ENCODE measurements at regions not wholly inside any gene's neighbourhood (a gene's known extent, or its start where the extent isn't known, plus 50 kb on each side); places are given as distances from the start of the nearest gene placed in this dataset.
"Not testable (repeated sequence)": the region's sequence is repeated elsewhere in the genome, so short reads cannot be mapped to it uniquely, and the experiment has no call there.

DNA sequence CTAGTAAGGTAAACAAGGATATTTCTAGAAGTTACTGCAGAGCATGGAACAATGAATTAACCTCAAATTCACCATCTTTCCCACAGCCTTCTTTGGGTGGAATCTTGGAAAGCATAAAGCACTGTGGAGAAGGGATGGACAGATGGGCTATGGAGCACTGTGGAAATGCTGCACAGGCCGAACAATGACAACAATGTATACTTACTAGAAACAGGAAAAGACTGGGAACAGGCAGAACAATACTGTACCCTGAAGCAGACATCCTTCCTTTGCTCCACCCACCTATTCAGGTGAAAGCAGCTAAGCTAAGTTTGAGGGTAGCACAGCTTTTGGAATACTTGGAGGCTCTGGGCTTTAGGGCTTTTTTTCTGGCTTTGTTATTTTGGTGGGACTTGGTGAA is 250.6 kb upstream of the KLF8 start:
- no peak for DNase-seq

- DNase-seq: no peak
These were observed 235.5 kb upstream of the KLF8 start for GRCh38 chrX:55996649-55997048.

DNA sequence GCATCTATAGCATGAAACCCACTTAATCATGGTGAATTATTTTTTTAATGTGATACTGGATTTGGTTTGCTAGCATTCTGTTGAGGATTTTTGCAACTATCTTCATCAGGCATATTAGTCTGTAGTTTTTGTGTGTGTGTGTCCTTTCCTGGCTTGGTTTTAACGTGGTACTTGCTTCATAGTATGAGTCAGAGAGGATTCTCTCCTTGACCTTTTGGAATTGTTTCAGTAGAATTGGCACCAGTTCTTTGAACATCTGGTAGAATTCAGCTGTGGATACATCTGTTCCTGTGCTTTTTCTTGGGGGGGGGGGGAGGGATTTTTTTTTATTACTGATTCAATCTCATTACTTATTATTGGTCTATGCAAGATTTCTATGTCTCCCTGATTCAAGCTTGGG is 232.0 kb upstream of the KLF8 start:
- DNase-seq: no peak

DNA sequence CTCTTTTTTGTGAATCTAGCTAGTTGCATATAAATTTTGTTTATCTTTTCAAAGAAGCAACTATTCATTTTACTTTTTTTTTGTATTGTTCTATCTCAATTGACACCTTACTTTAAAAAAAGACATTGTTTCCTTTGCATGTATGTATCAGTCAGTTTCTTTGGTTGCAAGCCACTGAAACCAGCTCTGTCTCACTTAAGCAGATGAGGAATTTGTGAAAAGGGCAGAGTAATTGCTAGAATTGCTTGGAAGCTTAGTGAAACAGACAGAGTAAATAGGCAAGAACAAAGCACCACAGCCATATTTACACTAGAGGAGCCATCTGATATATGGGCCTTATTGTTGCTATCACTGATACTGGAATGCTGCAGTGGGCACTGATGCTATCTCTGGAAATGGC is 231.4 kb upstream of the KLF8 start:
- DNase-seq: no peak

- peak; percentile 15 for DNase-seq
These were observed 206.1 kb upstream of the KLF8 start for GRCh38 chrX:56025872-56026571.

GRCh38 chrX:56026815-56027214 is 205.3 kb upstream of the KLF8 start:
- peak; percentile 85 for DNase-seq

GRCh38 chrX:56029188-56029587 is 203.0 kb upstream of the KLF8 start:
- DNase-seq: no peak

GRCh38 chrX:56029691-56030090 is 202.5 kb upstream of the KLF8 start:
- no peak for DNase-seq

DNA sequence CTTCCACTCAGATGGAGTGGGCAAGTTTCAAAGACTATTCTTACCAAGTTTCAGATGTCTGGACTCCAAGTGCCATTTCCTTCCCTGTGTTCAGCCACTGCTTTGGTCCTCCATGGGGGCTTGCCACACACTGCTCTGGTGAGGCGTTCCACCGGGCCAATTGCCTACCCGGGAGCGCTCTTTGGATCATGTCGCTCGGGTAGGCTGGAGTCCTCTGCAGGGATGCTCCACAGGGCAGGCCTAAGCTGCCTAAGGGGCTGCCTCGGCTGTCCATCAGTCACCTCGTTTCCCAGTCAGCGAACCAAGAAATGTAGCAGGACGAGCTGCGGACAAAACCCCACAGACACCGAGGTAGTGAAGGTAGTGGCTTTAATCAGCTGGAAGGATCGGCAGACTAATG is 200.7 kb upstream of the KLF8 start:
- no peak for DNase-seq

GRCh38 chrX:56033495-56034180 is 198.5 kb upstream of the KLF8 start:
- DNase-seq: no peak

GRCh38 chrX:56052673-56053330 is 179.4 kb upstream of the KLF8 start:
- not testable (repeated sequence) for DNase-seq

DNA sequence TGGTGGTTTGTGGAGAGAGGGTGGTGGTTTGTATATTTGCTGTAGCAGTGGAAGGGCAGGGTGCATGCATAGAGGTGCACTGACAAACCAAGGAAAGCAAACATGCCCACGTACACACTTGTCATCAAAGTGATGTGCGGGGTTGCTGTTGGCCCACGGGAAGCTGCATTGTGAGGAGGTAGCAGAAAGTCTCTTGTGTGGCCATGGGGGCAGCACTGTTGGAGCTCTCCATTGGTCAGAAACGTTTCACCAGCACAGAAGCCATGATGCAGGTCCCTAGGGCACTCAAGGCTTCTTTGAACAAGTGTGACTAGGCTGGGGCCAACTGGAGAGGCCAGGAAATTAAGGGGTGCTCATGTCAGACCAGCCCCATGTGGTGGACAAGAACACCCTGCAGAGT is 174.8 kb upstream of the KLF8 start:
- no peak for DNase-seq

DNA sequence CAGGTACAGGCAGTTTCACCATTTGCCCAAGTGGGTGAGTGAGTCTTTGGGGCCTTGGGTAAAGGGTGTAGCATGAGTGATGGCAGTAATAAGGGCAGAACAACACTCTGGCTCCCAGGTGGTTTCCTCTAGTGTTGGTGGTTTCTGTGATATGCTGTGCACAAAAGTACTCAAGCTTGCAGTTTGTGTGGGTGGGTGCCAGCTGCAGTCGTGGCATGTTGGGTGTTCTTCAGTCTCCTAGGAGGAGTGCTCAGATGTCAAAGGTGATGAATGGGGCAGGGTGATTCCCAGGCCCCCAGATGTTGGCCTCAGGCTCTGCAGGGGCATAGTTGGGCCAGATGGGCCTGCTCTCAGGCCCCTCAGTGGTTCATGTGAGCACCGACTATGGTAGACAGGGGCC is 166.1 kb upstream of the KLF8 start:
- DNase-seq: no peak

- DNase-seq: no peak
These were observed 163.8 kb upstream of the KLF8 start for GRCh38 chrX:56068274-56068758.

DNA sequence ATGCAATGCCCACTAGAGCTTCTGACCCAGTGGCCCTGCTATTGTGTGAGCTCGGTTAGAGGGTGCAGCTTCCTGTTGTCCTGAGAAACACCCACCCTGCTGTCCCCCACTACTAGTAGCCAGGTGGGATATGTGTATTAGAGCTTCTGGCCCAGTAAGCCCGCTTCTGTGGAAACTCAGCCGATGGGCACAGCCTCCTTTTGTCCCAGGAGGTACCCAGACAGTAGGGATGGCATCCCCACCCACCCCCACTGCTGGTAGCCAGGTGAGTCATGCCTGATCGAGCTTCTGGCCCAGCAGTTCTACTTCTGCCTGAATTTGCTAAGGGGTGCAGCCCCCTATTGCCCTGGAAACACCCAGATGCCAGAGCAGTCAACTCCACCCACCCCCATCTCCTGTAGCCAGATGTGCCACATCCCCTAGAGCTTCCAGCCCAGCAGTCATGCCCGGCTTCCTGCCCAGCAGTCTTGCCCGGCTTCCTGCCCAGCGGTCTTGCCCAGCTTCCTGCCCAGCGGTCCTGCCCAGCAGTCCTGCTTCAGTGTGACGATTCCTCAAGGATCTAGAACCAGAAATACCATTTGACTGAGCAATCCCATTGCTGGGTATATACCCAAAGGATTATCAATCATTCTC is 162.7 kb upstream of the KLF8 start:
- no peak for DNase-seq

DNA sequence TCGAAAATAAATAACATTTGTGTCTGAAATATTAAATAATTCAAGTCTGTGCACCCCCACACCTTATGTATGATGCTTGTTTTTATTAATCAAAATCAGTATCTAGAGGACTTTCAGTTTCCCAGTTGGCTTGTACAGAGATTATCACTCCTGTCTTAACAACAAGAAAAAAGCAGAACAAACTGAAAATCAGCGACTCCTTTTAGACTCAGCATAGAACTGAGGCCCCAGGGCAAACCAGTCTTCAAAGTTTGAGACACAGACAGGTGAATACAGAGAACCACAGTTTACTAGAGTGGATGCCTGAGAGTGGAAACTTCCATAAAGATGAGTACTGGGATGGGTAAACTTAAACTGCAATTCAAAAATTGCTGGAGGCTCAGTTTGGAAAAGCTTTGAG is 142.8 kb upstream of the KLF8 start:
- no peak for DNase-seq

GRCh38 chrX:56099271-56099670 is 132.9 kb upstream of the KLF8 start:
- DNase-seq: no peak

DNA sequence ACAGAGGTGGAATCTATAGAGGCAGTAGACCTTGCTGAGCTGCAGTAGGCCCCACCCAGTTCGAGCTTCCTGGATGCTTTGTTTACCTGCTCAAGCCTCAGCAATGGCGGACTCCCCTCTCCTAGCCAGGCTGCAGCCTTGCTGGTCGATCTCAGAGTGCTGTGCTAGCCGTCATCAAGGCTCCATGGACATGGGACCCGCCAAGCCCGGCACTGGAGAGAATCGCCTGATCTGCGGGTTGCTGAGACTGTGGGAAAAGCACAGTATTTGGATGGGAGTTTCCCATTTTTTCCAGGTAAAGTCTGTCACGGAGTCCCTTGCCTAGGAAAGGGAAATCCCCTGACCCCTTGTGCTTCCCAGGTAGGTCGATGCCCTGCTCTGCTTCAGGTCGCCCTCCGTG is 124.8 kb upstream of the KLF8 start:
- DNase-seq: no peak

DNA sequence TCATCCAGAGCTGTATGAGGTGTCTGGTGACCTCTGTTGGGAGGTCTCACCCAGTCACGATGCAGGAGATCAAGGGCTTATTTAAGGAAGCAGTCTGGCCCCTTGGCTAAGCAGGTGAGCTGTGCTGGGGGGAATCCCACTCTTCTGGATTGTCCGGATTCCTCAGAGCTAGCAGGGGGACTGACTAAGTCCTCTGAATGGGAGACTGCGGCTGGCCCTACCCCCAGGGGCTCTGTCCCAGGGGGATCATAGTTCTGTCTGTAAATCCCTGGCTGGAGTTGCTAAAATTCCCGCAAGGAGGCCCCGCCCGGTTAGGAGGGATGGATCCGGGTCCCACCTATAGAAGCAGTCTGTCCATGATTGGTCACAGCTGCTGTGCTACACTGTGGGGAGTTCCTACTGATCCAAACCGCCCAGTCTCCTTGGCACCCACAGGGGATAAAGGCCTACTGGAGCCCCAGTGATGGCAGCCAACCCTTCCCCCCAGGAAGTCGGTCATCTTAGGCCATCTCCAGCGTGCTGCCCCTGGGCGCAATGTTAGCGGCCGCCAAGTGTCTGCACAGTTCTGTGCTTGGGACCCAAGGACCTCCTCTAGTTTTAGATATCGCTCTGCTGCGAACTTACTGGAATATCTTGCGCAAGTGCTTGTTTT is 118.2 kb upstream of the KLF8 start:
- DNase-seq: no peak

GRCh38 chrX:56114437-56114787 is 117.7 kb upstream of the KLF8 start:
- DNase-seq: no peak

DNA sequence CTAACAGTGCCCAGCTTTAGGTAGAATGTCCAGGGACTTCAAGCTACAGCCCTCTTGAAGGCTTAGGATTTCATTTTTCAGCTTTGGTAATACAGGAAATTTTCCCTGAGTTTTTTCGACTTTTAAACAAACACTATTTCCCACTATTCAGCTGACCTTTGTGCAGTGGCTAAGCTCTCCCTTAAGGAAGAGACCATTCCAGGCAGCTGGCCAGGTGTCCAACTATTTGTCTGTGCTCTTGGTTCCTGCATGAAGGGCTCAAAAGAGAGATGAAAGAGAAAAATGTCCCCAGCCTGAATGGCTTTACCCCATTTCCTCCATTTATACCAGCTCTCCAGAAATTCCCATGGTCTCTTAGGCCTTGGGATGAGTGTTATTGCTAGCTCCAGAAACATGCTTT is 111.9 kb upstream of the KLF8 start:
- DNase-seq: no peak

GRCh38 chrX:56125946-56126345 is 106.2 kb upstream of the KLF8 start:
- no peak for DNase-seq

GRCh38 chrX:56130031-56130430 is 102.1 kb upstream of the KLF8 start:
- peak; percentile 80 for DNase-seq
